Neutrophil (primary cell): ENCODE measurements at regions not wholly inside any gene's neighbourhood (a gene's known extent, or its start where the extent isn't known, plus 50 kb on each side); places are given as distances from the start of the nearest gene placed in this dataset.

ENCODE experiments used
- H3K27ac ChIP-seq: fragments of 200-600 bp; sonication (generic); 2 replicates; pipeline ENCODE4 v1.5.1; 2016; ENCODE audit warnings: mild to moderate bottlenecking, moderate library complexity
- H3K27me3 ChIP-seq: fragments of 200-600 bp; sonication (generic); 2 replicates; pipeline ENCODE4 v1.6.0; 2016; ENCODE audit warnings: mild to moderate bottlenecking
- H3K36me3 ChIP-seq: fragments of 200-600 bp; sonication (generic); 2 replicates; pipeline ENCODE4 v1.5.1; 2017
- H3K4me1 ChIP-seq, 2 experiments: fragments of 200-600 bp in 1 of 2; sonication (generic) in 1 of 2; 1 replicate in 1 of 2; 2 replicates in 1 of 2; pipeline versions ENCODE4 v1.5.1 to v1.6.1; 2013 to 2016; ENCODE audit warnings: low read depth in 1 of 2, low read length in 1 of 2, mild to moderate bottlenecking in 1 of 2, moderate library complexity in 1 of 2; ENCODE audit not compliant: control insufficient read depth in 1 of 2, insufficient read depth in 1 of 2
- H3K4me3 ChIP-seq, 2 experiments: fragments of 200-600 bp in 1 of 2; sonication (generic) in 1 of 2; 1 replicate in 1 of 2; 2 replicates in 1 of 2; pipeline ENCODE4 v1.5.1; 2013 to 2016; ENCODE audit warnings: low read depth in 1 of 2, low read length in 1 of 2, mild to moderate bottlenecking in 1 of 2, moderate library complexity in 1 of 2
- H3K9me3 ChIP-seq: fragments of 200-600 bp; sonication (generic); 2 replicates; pipeline ENCODE4 v1.5.1; 2016
- TF ChIP-seq, protein P1 (sequence below): fragments of 200-600 bp; sonication (generic); IDR thresholded peaks from 2 replicates; pipeline ENCODE4 v1.5.1; 2016; ENCODE audit warnings: antibody characterized with exemption

GRCh38 chr4:23455456-23456158 is 434.2 kb downstream of the PPARGC1A start:
- H3K4me3 ChIP-seq, result no peak overlapping the region

GRCh38 chr4:23441530-23442069 is 448.2 kb downstream of the PPARGC1A start:
- H3K27me3 ChIP-seq, result no peaks in the 10 kb centered on the region
- no peak overlapping the region for H3K27ac ChIP-seq
- H3K4me3 ChIP-seq, result no peak overlapping the region
- no peaks in the 10 kb centered on the region for H3K4me1 ChIP-seq
- H3K9me3 ChIP-seq, result no peaks in the 10 kb centered on the region
- TF ChIP-seq, protein P1, sequence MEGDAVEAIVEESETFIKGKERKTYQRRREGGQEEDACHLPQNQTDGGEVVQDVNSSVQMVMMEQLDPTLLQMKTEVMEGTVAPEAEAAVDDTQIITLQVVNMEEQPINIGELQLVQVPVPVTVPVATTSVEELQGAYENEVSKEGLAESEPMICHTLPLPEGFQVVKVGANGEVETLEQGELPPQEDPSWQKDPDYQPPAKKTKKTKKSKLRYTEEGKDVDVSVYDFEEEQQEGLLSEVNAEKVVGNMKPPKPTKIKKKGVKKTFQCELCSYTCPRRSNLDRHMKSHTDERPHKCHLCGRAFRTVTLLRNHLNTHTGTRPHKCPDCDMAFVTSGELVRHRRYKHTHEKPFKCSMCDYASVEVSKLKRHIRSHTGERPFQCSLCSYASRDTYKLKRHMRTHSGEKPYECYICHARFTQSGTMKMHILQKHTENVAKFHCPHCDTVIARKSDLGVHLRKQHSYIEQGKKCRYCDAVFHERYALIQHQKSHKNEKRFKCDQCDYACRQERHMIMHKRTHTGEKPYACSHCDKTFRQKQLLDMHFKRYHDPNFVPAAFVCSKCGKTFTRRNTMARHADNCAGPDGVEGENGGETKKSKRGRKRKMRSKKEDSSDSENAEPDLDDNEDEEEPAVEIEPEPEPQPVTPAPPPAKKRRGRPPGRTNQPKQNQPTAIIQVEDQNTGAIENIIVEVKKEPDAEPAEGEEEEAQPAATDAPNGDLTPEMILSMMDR, result no peak
- no peaks in the 10 kb centered on the region for H3K36me3 ChIP-seq

More at GRCh38 chr4:23455456-23456158, 434.2 kb downstream of the PPARGC1A start:
- Histone ChIP-seq H3K36me3 (no peaks in the 10 kb centered on the region), H3K27ac (no peak overlapping the region), H3K9me3 (no peaks in the 10 kb centered on the region), H3K27me3 (no peaks in the 10 kb centered on the region), H3K4me1 (no peaks in the 10 kb centered on the region)
- TF ChIP-seq, protein P1, result no peak

- no peak overlapping the region for H3K27ac ChIP-seq
- no peaks in the 10 kb centered on the region for H3K36me3 ChIP-seq
- H3K4me1 ChIP-seq, result no peaks in the 10 kb centered on the region
- no peaks in the 10 kb centered on the region for H3K9me3 ChIP-seq
- TF ChIP-seq, protein P1, result no peak
- H3K4me3 ChIP-seq, result no peak overlapping the region
- no peaks in the 10 kb centered on the region for H3K27me3 ChIP-seq
Measured at GRCh38 chr4:23438764-23439163, 451.1 kb downstream of the PPARGC1A start.

DNA sequence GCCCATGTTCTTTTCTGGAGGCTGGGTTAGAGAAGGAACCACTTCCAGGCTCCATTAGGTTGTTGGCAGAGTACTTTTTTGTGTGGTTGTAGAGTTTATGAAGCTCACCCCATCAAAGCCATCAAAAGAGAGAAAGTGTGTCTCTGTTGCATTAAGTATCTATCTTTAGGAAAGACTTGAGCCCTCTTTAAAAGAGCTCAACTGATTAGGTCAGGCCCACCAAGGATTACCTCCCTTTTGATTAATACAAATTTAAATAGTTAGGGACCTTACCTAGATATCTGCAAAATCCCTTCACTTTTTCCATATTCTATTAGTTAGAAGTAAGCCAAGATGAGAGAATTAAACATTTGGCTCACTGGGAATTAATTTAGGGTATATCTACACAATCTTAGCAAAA is 460.4 kb downstream of the PPARGC1A start:
- no peaks in the 10 kb centered on the region for H3K36me3 ChIP-seq
- H3K27me3 ChIP-seq, result no peaks in the 10 kb centered on the region
- no peak overlapping the region for H3K4me3 ChIP-seq
- H3K9me3 ChIP-seq, result no peaks in the 10 kb centered on the region
- TF ChIP-seq, protein P1, result no peak
- H3K27ac ChIP-seq, result no peak overlapping the region
- no peaks in the 10 kb centered on the region for H3K4me1 ChIP-seq

- Histone ChIP-seq H3K4me1 (no peaks in the 10 kb centered on the region), H3K4me3 (no peak overlapping the region), H3K9me3 (no peaks in the 10 kb centered on the region), H3K36me3 (no peaks in the 10 kb centered on the region), H3K27ac (no peak overlapping the region), H3K27me3 (no peaks in the 10 kb centered on the region)
- TF ChIP-seq, protein P1, result no peak
Measured at GRCh38 chr4:23425570-23425969, 464.3 kb downstream of the PPARGC1A start.
